Vagina (tissue), 2 donors: ENCODE measurements at regions not wholly inside any gene's neighbourhood (a gene's known extent, or its start where the extent isn't known, plus 50 kb on each side); places are given as distances from the start of the nearest gene placed in this dataset.

ENCODE experiments used
- DNase-seq, 2 donors: peaks; one replicate each; pipeline ENCODE4 v3.0.0-alpha.2; 2017; ENCODE audit errors: extremely low spot score in 2 of 2
- H3K27ac ChIP-seq: fragments of 200-600 bp; sonication (generic); one replicate; pipeline ENCODE4 v1.5.1; 2019
- H3K27me3 ChIP-seq: fragments of 200-600 bp; sonication (generic); one replicate; pipeline ENCODE4 v1.5.1; 2019
- H3K36me3 ChIP-seq, 2 donors: fragments of 200-600 bp; sonication (generic); one replicate each; pipeline ENCODE4 v1.5.1; 2017 to 2019
- H3K4me1 ChIP-seq: fragments of 200-600 bp; sonication (generic); one replicate; pipeline ENCODE4 v1.5.1; 2019
- H3K4me3 ChIP-seq, 2 donors: fragments of 200-600 bp; sonication (generic); 1 replicate in 1 of 2; 2 replicates in 1 of 2; pipeline ENCODE4 v1.5.1; 2016 to 2019
- H3K9me3 ChIP-seq: fragments of 200-600 bp; sonication (generic); one replicate; pipeline ENCODE4 v1.5.1; 2019
- POLR2A ChIP-seq, 2 donors: fragments of 450-650 bp; IDR thresholded peaks; one replicate each; pipeline ENCODE4 v1.6.1; 2017; ENCODE audit warnings: antibody characterized with exemption in 2 of 2, mild to moderate bottlenecking in 2 of 2, moderate library complexity in 2 of 2
- POLR2AphosphoS5 ChIP-seq, 2 donors: sonication (generic); formaldehyde crosslinking; IDR thresholded peaks; one replicate each; pipeline ENCODE4 v1.9.0; 2017; ENCODE audit warnings: antibody characterized with exemption in 2 of 2, mild to moderate bottlenecking in 2 of 2, low read depth in 1 of 2; ENCODE audit not compliant: insufficient read depth in 1 of 2
- intact Hi-C: fragments of 100-400 bp; cut with DNase I; formaldehyde crosslinking; loops from one replicate; pipeline ENCODE4 v1.15.1; 2023
- TF ChIP-seq, protein P1 (sequence below), 3 experiments: fragments of 450-650 bp in 2 of 3; fragments of 200-600 bp in 1 of 3; sonication (generic) in 1 of 3; IDR thresholded peaks; one replicate each; pipeline ENCODE4 v1.5.1; 2017 to 2019; ENCODE audit warnings: antibody characterized with exemption in 3 of 3, mild to moderate bottlenecking in 2 of 3, moderate library complexity in 2 of 3

DNA sequence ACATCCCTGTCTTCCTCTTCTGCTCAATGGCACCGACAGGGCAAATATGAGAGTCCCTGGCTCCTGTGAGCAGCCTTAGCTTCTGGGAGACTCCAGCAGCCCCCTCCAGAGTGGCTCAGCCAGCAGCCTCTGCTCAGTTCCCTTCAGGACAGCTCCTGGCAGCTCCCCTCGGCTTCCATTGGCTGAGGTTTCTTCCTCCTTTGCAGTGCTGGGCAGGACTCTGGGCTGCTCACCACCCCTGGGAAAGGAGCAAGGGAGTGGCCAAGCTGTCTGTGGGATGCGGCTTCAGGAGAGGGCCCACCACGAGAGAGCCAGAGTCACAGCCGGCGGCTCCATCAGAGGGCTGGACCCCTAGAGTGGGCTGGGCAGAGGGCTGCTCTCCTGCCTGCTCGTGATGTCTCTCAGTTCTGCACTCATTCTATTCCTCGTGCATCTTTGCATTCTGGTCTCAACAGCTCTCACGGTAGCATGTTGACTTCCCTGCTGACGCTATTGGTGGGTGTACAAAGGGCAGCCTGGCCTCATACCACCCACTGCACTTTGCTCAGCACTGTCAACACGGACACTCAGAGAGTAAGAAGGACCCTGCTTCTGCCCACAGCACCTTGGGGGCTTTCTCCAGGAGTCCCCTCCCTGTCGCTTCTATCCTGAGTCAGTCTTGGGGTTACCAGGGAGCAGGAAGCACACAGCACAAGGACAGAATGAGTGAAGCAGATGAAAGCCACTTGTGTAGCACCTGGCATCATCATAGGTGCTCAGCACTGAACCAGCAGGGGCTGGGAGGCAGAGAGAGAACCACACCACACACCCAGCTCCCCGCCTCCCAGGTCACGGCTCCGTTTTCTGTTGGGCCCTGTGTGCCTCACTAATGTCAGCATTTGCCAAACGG lies 80.9 kb upstream of the ALDH1B1 start:
- no peaks in the 10 kb centered on the region for H3K27me3 ChIP-seq
- H3K36me3 ChIP-seq = no peaks in the 10 kb centered on the region
- H3K9me3 ChIP-seq = no peaks in the 10 kb centered on the region
- peaks cover 9% of the 10 kb centered on the region for H3K4me1 ChIP-seq
- TF ChIP-seq POLR2AphosphoS5 (IDR thresholded peaks at IDR 0.05; ENCODE audit: insufficient read depth in 1 of 2, low read depth in 1 of 2) (no peak), POLR2A (IDR thresholded peaks at IDR 0.05) (no peak)
- TF ChIP-seq, protein P1, sequence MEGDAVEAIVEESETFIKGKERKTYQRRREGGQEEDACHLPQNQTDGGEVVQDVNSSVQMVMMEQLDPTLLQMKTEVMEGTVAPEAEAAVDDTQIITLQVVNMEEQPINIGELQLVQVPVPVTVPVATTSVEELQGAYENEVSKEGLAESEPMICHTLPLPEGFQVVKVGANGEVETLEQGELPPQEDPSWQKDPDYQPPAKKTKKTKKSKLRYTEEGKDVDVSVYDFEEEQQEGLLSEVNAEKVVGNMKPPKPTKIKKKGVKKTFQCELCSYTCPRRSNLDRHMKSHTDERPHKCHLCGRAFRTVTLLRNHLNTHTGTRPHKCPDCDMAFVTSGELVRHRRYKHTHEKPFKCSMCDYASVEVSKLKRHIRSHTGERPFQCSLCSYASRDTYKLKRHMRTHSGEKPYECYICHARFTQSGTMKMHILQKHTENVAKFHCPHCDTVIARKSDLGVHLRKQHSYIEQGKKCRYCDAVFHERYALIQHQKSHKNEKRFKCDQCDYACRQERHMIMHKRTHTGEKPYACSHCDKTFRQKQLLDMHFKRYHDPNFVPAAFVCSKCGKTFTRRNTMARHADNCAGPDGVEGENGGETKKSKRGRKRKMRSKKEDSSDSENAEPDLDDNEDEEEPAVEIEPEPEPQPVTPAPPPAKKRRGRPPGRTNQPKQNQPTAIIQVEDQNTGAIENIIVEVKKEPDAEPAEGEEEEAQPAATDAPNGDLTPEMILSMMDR (IDR thresholded peaks at IDR 0.05) = no peak
- intact Hi-C loops = no loop called here
- no peak overlapping the region for H3K27ac ChIP-seq
- peak; percentile 79 to 84 for DNase-seq
- H3K4me3 ChIP-seq = no peak overlapping the region

DNA sequence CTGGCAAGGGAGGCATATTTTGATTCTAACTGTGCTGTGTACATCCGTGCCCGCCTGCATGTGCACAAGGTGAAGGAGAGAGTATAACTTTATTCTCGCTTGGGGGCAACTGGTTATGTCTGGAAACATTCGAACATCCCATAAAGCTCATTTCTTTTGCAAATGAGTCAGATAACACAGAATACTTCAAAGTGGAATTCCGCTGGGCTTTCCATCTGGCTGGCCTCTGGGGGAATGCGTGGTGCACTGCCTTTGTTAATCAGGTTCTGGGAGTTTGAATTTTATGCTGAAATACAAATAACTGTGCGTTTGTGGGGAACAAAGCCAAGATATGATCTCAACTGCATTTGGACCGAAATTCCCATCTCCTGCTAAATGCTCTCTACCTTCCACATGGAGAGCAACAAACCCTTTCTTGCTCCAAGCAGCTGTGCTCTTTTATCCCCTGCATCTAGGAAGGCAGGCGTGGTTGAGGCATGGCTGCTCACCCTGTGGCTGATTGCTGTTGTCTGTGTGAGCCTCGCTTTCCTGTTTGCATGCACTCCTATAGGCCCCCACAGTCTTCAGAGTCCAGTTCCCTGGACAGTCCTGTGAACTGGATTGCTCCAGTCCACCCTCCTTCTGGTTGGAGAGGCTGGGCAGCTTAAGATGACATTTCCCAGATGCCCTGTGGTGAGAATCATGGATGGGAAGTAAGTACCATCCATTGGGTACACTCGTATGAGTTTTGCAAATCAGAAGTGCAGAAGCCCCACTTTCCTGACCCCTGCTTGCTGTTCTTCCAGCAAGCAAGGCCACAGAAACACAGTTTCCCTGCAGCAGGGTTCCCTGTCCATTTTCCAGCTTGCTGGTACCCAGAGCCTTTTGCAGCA lies 82.9 kb upstream of the ALDH1B1 start:
- H3K27me3 ChIP-seq = no peaks in the 10 kb centered on the region
- no peak overlapping the region for H3K4me3 ChIP-seq
- peak; percentile 44 to 82 for DNase-seq
- H3K9me3 ChIP-seq = no peaks in the 10 kb centered on the region
- no peak overlapping the region for H3K27ac ChIP-seq
- intact Hi-C loops = no loop called here
- no peaks in the 10 kb centered on the region for H3K36me3 ChIP-seq
- TF ChIP-seq POLR2AphosphoS5 (IDR thresholded peaks at IDR 0.05; ENCODE audit: insufficient read depth in 1 of 2, low read depth in 1 of 2) (no peak), POLR2A (IDR thresholded peaks at IDR 0.05) (no peak)
- TF ChIP-seq, protein P1 (IDR thresholded peaks at IDR 0.05) = no peak
- H3K4me1 ChIP-seq = peaks cover 9% of the 10 kb centered on the region

DNA sequence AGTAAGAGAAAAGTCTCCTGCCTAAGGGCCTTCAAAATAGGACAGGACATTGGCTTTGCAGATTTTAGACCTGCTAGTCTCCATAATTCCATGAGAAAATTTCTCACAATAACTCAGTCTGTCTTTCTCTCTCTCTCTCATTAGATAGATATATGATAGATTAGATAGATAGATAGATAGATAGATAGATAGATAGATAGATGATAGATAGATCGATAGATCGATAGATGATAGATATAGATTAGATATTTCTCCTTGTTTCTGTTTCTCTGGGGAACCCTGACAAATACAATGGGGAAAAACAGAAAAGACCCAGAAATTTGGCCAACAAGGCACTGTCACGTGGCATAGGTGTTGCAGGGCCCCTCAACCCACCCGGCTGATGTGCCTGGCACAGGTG lies 84.4 kb upstream of the ALDH1B1 start:
- no peak for DNase-seq
- H3K36me3 ChIP-seq = no peaks in the 10 kb centered on the region
- H3K4me3 ChIP-seq = no peak overlapping the region
- no peaks in the 10 kb centered on the region for H3K9me3 ChIP-seq
- peaks cover 9% of the 10 kb centered on the region for H3K4me1 ChIP-seq
- intact Hi-C loops = no loop called here
- TF ChIP-seq, protein P1 (IDR thresholded peaks at IDR 0.05) = no peak
- no peak for TF ChIP-seq POLR2A (IDR thresholded peaks at IDR 0.05)
- no peak for TF ChIP-seq POLR2AphosphoS5 (IDR thresholded peaks at IDR 0.05; ENCODE audit: insufficient read depth in 1 of 2, low read depth in 1 of 2)
- H3K27me3 ChIP-seq = no peaks in the 10 kb centered on the region
- no peak overlapping the region for H3K27ac ChIP-seq

DNA sequence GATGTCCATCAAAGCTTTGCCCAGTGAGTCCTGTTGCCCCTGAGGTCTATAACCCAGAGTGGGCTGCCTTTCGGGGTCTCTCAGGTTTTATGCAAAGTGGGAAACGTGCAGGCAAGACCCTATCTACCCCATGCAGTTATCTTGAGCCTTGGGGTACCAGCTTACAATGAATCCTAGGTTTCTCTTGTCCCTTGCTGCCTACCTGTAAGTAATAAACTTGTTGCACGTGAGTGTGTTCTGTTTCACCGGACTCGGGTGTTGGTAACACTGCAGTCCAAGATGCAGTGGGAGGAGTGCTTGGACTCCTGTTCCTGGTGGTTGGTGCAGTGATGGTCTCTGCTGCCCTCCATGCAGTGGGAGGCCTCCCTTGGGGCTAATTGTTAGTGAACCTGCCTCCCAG lies 85.6 kb upstream of the ALDH1B1 start:
- Histone ChIP-seq H3K36me3 (no peaks in the 10 kb centered on the region), H3K4me1 (peaks cover 9% of the 10 kb centered on the region), H3K27me3 (no peaks in the 10 kb centered on the region), H3K4me3 (no peak overlapping the region), H3K9me3 (no peaks in the 10 kb centered on the region), H3K27ac (no peak overlapping the region)
- TF ChIP-seq POLR2A (IDR thresholded peaks at IDR 0.05) (no peak), POLR2AphosphoS5 (IDR thresholded peaks at IDR 0.05; ENCODE audit: insufficient read depth in 1 of 2, low read depth in 1 of 2) (no peak)
- TF ChIP-seq, protein P1 (IDR thresholded peaks at IDR 0.05) = no peak
- peak; percentile 58 to 64 for DNase-seq
- intact Hi-C loops = no loop called here
